GM04504 (cell line): ENCODE measurements at regions not wholly inside any gene's neighbourhood (a gene's known extent, or its start where the extent isn't known, plus 50 kb on each side); places are given as distances from the start of the nearest gene placed in this dataset.
"Not testable (repeated sequence)": the region's sequence is repeated elsewhere in the genome, so short reads cannot be mapped to it uniquely, and the experiment has no call there.

Experiments
- DNase-seq: peaks from one replicate; pipeline ENCODE4 v3.0.0-alpha.2; 2012; ENCODE audit warnings: low read depth

DNA sequence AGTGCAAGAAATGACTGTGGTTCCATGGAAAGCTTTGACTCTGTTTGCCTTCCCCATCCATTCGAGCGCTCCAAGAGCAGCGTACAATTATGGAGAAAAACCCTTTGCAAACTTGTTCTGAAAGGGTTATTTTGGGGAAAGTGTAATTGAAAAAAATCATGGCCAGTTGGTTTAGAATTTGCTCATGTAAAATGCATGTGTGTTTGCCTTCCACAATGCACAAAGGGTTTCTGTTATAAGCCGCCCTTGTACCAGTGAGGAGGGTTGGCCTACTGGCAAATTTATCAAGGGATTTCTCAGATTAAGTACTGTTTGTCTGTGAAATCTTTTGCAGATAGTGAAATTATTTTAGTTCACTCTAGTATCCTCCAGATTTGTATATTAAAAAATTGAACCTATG is 62.7 kb upstream of the PELI2 start:
- DNase-seq: no peak

DNA sequence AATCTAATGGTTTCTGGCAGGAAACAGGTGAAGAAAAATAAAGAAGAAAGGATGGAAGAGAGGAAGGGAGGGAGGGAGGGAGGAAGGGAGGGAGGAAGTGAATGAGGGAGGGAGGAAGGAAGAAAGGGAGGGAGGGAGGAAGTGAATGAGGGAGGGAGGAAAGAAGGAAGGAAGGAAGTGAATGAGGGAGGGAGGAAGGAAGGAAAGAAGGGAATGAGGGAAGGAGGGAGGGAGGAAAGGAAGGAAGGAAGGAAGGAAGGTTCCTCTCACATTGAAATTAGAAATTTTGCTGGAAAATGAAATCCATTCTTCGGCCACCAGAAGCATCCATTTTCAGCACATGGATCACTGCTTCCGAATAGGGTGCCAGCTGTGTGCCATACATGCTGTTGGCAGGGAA is 62.2 kb upstream of the PELI2 start:
- no peak for DNase-seq

DNA sequence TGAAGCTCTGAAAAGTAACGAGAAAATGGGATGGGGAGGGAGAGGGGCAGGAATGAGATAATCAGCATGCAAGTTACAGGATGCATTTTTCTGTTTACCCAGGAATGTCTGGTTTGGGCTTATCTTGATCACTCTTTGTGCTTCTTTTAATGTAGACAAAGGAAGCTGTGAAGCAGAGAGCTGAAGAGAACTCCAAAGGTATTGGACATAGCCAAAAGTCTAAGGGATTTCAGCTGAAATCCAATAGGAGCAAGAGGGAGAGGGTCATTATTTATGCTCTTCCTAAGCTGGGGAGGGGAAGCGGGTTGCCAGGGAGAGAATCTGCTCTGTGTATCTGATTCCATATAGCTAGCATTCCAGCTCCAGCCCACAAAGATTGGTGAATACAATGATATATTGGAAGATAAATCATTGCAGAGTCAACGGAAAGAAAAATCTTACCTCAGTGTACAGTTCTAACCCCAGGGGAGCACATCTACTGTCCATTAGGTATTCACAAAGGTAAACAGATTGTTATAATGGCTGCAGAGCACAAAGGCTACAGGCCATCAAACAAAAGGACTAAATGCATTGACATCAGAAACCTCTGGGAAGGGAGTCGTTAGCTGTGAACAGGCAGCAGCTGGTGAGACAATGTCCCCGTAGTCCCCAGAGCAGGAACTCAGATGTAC is 61.0 kb upstream of the PELI2 start:
- no peak for DNase-seq

DNA sequence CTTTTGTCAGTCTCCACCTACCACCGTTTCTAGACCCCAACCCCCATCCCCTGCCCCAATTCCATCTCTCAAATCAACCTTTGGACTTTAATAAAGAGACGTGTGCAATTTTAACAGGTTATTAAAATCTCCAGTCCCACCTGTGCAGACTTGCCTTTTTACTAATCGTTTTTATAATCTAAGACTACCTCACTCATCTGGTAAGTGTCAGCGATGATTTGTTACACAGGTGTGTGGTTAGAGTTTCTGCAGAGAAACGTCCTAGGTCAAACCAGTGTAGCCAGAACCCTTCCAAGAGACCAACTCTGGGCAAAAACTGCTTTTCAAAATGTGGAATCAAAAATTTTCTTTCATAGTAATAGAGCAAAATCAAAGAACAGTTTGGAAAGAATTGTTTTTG is 60.4 kb upstream of the PELI2 start:
- no peak for DNase-seq

DNA sequence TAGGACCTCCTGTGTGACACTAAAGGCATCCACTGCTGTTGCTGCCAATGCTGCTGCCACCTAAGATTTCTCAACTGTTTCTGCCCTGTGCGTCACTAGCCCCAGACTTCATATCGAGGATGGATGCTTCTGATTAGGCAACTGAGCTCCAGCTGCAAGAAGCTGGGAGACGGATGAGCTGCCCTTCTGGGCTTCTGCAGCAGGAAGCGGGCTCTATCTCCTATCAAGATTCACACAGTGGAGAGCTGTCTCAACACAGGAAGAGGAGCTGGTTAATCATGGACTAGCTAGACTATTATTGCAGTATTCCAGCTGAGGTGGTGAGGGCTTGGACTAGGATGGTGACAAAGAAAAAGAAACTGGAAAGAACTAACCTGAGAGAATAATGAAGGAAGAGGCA is 59.2 kb upstream of the PELI2 start:
- no peak for DNase-seq

GRCh38 chr14:56061051-56061450 is 57.2 kb upstream of the PELI2 start:
- DNase-seq: no peak

- DNase-seq: no peak
Observed at GRCh38 chr14:56063131-56063530, 55.1 kb upstream of the PELI2 start.

DNA sequence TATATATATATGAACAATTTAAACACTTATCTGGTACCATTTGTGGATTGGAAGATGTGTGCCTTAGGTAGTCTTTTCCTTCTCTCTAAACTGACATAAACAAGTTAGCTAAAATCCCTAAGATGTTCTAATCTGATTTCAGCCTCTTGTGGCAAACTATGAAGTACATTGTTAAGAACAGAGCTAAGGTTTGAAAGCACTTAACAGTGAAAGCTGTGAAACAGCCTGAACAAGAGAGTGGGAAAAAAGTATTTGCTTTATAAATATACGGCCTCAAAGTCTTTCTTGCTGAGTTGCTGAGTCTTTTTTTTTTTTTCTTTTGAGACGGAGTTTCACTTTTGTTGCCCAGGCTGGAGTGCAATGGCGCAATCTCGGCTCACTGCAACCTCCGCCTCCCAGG is 53.7 kb upstream of the PELI2 start:
- no peak for DNase-seq

DNA sequence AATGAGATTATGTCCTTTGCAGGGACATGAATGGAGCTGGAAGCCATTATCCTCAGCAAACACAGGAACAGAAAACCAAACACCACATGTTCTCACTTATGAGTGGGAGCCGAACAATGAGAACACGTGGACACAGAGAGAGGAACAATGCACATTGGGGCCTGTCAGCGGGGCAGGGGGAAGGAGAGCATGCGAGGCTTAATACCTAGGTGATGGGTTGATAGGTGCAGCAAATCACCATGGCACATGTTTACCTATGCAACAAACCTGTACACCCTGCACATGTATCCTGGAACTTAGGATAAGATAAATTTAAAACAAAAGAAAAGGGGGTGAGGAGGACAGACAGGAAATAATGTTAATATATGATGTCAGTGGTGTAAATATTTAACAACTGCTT is 53.0 kb upstream of the PELI2 start:
- DNase-seq: not testable (repeated sequence)

GRCh38 chr14:56065621-56066290 is 52.5 kb upstream of the PELI2 start:
- no peak for DNase-seq
